ENCODE measurements at regions not wholly inside any gene's neighbourhood (a gene's known extent, or its start where the extent isn't known, plus 50 kb on each side); places are given as distances from the start of the nearest gene placed in this dataset.
"Not testable (repeated sequence)": the region's sequence is repeated elsewhere in the genome, so short reads cannot be mapped to it uniquely, and the experiment has no call there.

DNA sequence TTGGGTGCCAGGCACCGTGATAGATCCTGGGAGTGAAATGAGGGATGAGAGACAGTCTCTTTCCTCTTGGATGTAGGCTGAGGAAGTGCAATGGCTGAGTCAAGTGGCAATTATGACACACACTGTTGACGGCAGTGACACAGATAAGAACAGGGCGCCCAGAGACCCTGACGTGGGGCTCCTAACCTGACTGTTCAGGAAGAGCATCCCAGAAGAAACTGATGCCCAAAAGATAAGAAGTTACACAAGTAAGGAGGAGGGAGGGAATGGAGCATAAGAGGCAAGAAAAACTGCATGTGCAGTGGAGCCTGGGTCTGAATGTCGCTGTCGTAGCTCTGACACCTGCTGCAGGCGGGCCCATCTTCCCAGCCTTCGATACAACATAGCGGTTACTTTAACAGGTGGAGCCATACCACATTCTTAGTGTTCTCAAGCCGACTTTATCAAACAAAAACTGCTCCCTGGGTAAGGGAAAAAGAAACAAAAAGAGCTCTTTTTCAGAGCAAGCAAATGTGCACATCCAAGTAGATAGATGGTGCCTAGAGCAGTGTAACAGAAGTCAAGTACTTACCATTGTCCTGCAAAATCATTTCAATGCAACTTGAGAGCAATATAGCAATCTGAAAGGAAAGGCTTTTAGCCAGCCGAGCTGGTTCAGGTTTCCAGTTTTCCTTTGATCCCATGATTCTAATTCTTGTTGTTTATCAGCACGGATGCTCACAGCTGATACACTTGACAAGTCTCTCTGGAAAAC, 463.9 kb upstream of the JARID2 start:
- DNase-seq = peak; percentile 62

- not testable (repeated sequence) for DNase-seq
Observed at GRCh38 chr6:14782921-14783464, 462.9 kb upstream of the JARID2 start.

DNA sequence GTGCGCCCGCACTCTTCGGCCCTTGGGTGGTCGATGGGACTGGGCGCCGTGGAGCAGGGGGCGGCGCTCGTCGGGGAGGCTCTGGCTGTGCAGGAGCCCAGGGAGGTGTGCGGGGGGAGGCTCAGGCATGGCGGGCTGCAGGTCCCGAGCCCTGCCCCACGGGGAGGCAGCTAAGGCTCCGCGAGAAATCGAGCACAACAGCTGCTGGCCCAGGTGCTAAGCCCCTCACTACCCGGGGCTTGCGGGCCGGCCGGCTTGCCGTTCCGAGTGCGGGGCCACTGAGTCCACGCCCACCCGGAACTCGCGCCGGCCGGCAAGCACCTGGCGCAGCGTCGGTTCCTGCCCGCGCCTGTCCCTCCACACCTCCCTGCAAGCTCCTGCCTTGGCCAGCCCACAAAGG, 462.3 kb upstream of the JARID2 start:
- no peak for DNase-seq

DNA sequence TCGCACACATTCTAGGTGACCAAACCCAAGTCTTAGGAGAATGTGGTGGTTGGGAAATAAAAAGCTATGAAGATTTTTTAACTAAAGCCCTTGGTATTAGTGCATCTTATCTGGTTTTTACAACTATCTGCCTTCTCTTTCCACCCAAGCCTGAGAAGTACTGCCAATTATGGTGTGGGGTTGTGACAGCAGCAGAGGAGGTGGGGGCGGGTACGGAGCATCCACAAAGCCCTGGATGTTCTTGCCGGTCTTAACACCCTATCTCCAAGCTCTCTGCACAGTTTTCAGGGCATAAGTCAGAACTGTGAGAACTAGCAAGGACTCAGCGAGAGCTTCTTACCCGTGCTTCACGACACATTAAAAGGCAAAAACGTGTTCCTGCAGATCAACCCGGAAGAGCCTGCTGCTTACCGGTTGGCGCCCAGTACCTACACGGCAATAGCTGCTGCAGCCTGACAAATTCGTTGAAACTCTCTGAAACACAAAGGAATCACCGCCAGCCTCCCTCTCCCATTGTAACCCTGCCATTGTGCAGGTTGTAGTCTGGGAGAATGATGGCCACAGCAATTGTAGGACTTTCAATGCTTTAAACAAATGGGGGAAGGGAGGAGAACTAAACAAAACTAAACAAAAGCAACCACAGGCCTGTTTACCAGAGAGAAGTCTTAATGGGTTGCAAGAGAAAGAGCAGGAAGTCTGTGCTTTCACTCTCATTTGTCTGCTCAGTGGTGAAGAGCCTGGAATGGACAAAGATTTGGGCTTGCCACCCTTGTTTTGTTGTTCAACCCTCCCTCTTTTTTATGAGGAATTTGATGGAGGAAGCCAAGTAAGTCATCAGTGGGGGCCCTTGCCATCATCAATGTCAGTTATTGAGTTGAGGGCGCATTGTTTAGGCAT, 461.0 kb upstream of the JARID2 start:
- peak; percentile 97 for DNase-seq

DNA sequence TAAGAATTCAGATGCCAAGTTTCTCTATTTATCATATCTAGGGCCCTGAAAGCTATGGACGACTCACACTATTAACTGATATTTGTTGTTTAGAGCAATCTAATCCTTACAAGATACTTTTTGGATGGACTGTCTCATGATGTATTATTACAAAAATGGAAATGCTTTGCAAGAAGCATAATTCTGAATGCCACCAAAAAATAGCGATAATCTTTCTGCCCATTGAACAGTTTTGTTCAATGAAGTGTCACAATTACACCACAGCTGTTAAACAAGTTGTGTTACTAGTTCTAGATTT, 460.4 kb upstream of the JARID2 start:
- DNase-seq = no peak

- DNase-seq = no peak
Observed at GRCh38 chr6:14786008-14786407, 459.9 kb upstream of the JARID2 start.

DNA sequence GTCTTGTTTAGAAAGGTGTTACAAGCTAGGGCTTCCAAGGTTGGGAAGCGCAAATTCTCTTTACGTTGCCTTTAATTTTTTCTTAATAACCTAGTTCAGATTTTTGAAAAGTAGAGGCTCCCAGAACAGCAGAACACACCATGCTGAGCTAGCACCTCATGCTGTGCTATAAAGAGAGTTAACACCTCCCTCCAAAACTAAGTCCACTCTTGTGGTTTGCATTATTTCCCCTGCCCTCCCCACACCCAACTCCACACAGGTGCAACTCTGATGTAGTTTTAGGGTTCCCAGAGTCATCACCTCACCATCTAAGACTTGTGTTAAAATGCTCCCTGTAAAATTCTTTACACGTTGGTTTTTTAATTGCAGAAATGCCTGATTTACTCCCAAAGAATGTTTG, 459.4 kb upstream of the JARID2 start:
- no peak for DNase-seq

- no peak for DNase-seq
Observed at GRCh38 chr6:14787250-14787649, 458.6 kb upstream of the JARID2 start.

DNA sequence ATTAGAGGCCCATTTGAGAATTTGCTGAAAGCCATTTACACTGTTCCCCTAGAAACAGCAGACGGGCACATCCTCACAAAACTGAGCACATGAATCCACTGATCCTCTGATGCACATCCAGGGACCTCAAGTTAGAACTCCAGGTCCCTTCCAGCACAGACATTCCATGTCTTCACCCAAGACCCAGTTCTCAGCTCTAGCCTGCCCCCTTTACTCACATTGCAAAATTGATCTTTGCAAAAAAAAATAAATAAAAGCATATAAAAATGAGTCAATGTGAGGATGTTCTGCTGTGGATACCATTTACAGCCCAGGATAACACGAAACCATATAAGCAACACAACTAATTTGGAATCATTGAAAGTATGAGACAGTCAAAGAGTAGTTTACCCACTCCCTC, 458.2 kb upstream of the JARID2 start:
- DNase-seq = no peak

- no peak for DNase-seq
Observed at GRCh38 chr6:14789996-14790395, 455.9 kb upstream of the JARID2 start.

GRCh38 chr6:14790976-14791375, 454.9 kb upstream of the JARID2 start:
- DNase-seq = no peak

GRCh38 chr6:14791526-14791925, 454.3 kb upstream of the JARID2 start:
- no peak for DNase-seq

DNA sequence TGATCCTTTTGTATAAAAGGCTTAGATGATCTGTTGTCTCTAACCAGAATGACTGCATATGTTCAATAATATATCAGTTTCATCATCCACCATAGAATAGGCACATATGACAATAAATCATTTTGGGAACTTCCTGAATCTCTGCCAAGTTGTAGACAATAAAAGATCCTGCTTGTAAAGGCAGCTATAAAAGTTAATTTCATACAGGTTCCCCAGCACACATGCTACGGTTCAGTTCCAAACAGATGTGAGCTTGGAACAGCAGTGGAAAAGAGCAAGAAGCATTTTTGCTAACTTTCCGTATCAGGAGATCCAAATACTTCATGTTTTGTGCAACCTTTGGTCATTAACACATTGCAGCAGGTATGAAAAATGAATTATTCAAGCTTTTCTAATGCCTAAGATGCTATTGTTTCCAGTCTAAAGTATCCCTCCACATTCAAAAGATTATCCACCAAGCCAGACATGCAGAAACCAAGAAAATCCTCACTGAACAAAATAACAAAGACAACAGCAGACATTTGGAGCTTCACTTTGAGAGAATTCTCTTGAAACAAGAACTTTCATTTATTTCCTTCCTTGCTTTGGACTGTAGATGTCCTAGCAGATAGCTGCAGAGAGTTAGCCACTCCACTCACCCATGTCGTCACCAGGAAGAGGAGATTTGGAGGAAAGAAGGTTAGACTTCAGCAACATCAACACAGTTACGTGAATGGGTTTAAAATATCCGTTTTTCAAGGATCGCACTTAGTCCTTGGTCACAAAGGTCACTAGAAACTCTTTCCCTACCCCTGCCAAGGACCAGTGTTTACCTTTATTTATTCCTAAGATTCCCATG, 453.5 kb upstream of the JARID2 start:
- peak; percentile 34 for DNase-seq

DNA sequence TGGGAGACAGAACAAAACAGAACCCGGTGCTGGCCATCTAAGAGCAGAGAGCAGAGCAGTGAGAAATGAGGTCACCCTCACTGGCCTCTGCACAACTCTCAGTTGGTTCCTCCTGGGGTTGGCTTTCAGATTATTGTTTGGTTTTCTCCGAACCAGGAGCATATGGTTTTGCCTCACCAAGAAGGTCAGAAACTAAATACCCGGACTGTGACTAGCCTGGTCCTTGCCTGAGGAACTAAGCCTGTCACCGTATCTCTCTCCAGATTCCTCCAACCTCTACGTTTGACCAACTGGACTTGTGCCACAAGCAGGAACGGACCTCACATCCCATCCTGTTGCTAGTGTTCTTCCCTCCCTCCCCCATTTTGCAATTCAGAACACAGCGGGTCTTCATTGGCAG, 450.4 kb upstream of the JARID2 start:
- no peak for DNase-seq

- no peak for DNase-seq
Observed at GRCh38 chr6:14796974-14797762, 448.7 kb upstream of the JARID2 start.

DNA sequence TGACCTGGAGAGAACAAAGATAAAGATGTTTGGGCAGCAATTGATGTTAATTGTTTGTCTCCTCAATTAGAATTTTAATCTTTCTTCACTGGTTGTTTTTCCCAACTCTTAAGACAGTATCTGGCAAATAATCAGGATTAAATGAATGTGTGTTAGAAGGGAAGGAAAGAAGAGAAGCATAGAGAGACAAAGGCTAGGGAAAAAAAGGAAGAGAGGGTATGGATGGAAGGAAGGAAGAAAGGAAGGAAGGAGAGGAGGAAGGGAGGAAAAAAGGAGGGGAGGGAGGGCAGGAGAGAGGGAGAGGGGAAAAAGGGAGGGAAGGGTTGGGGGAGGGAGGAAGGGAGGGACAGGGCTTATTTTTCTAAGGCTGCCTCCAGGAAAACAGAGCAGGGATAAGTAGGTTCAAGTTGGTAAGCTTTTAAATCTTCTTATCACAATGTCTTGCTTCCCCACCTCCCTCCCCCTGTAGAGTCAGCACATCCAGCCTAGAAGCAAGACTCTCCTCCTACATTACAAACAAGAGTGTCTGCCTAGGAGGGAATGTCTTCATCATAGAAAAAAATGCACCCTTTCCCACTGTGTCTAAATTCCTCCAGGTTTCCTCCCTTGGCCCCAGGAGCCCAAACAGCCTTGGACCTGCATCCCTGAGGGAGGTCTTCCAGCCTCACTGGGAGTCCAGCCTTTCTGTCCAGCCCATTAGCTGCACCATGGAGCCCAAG, 447.8 kb upstream of the JARID2 start:
- no peak for DNase-seq

GRCh38 chr6:14798594-14798982, 447.3 kb upstream of the JARID2 start:
- no peak for DNase-seq

DNA sequence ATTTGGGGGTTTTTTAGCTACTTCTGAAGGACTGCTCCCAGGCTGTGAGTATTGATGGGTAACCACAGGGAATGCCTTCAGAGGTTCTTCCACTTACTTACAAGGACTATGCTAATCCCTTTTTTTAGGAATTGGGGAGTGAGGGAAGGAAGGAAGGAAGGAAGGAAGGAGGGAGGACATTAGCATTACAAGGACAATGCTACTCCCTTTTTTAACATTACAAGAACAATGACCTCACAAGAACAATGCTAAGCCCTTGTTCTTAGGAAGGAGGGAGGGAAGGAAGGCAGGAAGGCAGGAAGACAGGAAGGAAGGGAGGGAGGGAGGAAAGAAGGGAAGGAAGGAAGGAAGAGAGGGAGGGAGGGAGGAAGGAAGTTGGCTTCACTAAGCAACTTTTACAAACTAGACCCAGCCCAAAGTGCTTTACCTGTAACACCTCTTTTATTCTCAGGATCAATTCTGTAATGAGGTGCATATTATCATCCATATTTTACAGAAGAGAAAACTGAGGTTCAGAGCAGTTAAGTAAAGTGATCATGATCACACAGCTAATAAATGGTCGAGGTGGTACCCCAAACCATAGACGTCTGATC, 446.8 kb upstream of the JARID2 start:
- no peak for DNase-seq

DNA sequence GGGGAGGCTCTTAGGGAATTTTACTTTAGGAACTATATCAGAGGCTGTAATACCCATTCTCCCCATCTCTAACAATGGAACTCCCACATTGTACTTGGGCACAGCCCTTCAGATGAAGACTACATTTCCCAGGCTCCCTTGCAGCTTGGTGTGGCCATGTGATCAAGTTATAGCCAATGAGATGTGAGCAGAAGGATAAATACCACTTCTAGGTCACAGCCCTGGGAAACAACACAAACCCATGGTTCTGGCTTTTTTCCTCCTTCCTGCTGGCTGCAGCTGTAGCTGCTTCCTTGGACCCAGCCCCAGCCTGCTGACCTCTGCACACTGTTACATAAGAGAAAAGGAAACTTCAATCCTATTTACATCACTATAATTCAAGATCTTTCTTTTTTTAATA, 445.9 kb upstream of the JARID2 start:
- DNase-seq = peak; percentile 26

DNA sequence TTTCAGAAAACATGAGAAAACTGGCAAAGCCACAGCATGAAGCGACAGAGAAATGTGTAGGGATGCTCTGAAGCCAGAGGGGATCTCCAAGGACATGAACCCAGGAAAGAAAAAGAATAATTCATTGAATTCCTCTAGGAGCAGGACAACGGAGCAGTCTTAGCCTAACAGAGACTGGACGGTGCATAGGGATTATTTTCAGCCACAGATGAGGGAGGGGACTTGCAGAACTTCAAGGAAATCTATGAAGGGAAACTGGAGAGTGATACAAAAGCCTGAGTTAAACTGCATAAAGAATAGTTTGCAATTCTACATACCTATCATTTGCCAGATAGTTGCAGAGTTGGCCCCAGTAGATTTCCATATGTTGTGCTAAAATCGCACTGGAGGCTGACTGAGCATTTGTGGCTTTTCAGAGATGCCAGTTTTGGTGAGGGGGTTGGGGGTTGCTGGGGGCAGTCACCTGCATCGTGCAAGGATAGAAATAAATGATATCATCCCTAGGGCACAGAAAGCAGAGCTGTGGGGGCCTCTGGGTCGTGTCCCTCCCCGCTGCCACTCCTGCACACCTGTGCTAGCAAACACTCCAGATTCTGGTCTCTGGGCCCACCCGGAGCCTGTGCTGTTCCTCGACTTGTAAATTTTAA, 443.2 kb upstream of the JARID2 start:
- no peak for DNase-seq
